IMR-90 (cell line): ENCODE measurements at regions not wholly inside any gene's neighbourhood (a gene's known extent, or its start where the extent isn't known, plus 50 kb on each side); places are given as distances from the start of the nearest gene placed in this dataset.

Source experiments
- ATAC-seq: fragments of 200-7000 bp; cut with Tn5 transposase; 2 replicates; pipeline ENCODE4 v1.9.1; 2020; ENCODE audit warnings: low read depth, mild to moderate bottlenecking, moderate library complexity
- BruUV-seq: library from RNA; stranded (reverse); fragments of 400-500 nt; replicated peaks from 2 replicates; lab custom pipeline; 2021; lab: Mats Ljungman, UMichigan
- CTCF ChIA-PET: fragments of 300-600 bp; formaldehyde crosslinking; extraction: SDS; loops from one replicate; lab custom pipeline; 2021; ENCODE audit warnings: antibody characterized with exemption; lab: Yijun Ruan, JAX
- POLR2A ChIA-PET: fragments of 300-600 bp; sonication (Branson Sonifier 250); formaldehyde crosslinking; loops from one replicate; lab custom pipeline; 2022; ENCODE audit warnings: antibody characterized with exemption; ENCODE audit not compliant: unreplicated experiment; lab: Charles Lee
- DNase-seq: peaks from one replicate; pipeline ENCODE4 v3.0.0; 2013
- H2AFZ ChIP-seq: replicated peaks from 2 replicates; pipeline ENCODE3; 2013; ENCODE audit warnings: low read length, mild to moderate bottlenecking; ENCODE audit not compliant: poor library complexity
- H2AK5ac ChIP-seq: 2 replicates; pipeline ENCODE4 v1.6.1; 2013; ENCODE audit warnings: low read depth, low read length, inconsistent platforms
- H2AK9ac ChIP-seq: replicated peaks from 2 replicates; pipeline ENCODE3; 2013; ENCODE audit warnings: mild to moderate bottlenecking, low read depth, low read length, moderate library complexity; ENCODE audit not compliant: poor library complexity
- H2BK120ac ChIP-seq: 2 replicates; pipeline ENCODE4 v1.6.1; 2013; ENCODE audit warnings: low read depth, low read length, inconsistent platforms
- H2BK15ac ChIP-seq: 3 replicates; pipeline ENCODE4 v1.6.1; 2013; ENCODE audit warnings: low read depth, low read length, inconsistent platforms
- H2BK20ac ChIP-seq: 2 replicates; pipeline ENCODE4 v1.6.1; 2013; ENCODE audit warnings: low read depth, mild to moderate bottlenecking, inconsistent platforms, low read length, moderate library complexity
- H2BK5ac ChIP-seq: 2 replicates; pipeline ENCODE4 v1.6.1; 2013; ENCODE audit warnings: mild to moderate bottlenecking, low read depth, low read length, inconsistent platforms; ENCODE audit not compliant: poor library complexity, severe bottlenecking
- H3K14ac ChIP-seq: replicated peaks from 2 replicates; pipeline ENCODE4 v1.6.1; 2013; ENCODE audit warnings: low read depth, low read length, inconsistent platforms
- H3K18ac ChIP-seq: 2 replicates; pipeline ENCODE4 v1.6.1; 2013; ENCODE audit warnings: low read depth, low read length, control low read depth
- H3K23ac ChIP-seq: 2 replicates; pipeline ENCODE4 v1.6.1; 2013; ENCODE audit warnings: low read depth, low read length, inconsistent platforms
- H3K27ac ChIP-seq: 2 replicates; pipeline ENCODE4 v1.5.1; 2013; ENCODE audit warnings: mild to moderate bottlenecking, control low read depth, low read length; ENCODE audit not compliant: insufficient read depth
- H3K27me3 ChIP-seq: 2 replicates; pipeline ENCODE4 v1.6.1; 2013; ENCODE audit warnings: low read length; ENCODE audit not compliant: control insufficient read depth, insufficient read depth
- H3K36me3 ChIP-seq: 2 replicates; pipeline ENCODE4 v1.6.1; 2013; ENCODE audit warnings: low read length, mixed read lengths; ENCODE audit not compliant: control insufficient read depth, insufficient read depth
- H3K4ac ChIP-seq: 2 replicates; pipeline ENCODE4 v1.6.1; 2013; ENCODE audit warnings: low read depth, low read length, inconsistent platforms
- H3K4me1 ChIP-seq: 2 replicates; pipeline ENCODE4 v1.6.1; 2013; ENCODE audit warnings: low read length, mixed read lengths; ENCODE audit not compliant: control insufficient read depth, insufficient read depth
- H3K4me2 ChIP-seq: 2 replicates; pipeline ENCODE4 v1.6.1; 2013; ENCODE audit warnings: low read depth, mild to moderate bottlenecking, control low read depth, low read length, moderate library complexity
- H3K4me3 ChIP-seq: 2 replicates; pipeline ENCODE4 v1.5.1; 2013; ENCODE audit warnings: low read depth, mild to moderate bottlenecking, control low read depth, low read length, moderate library complexity; ENCODE audit not compliant: insufficient read depth
- H3K56ac ChIP-seq: 2 replicates; pipeline ENCODE4 v1.6.1; 2013; ENCODE audit warnings: low read length, inconsistent platforms; ENCODE audit not compliant: insufficient read depth; ENCODE audit errors: extremely low read depth
- H3K79me1 ChIP-seq, 2 experiments: 2 replicates each; pipeline ENCODE4 v1.6.1; 2013; ENCODE audit warnings: low read length in 2 of 2, inconsistent platforms in 1 of 2, low read depth in 1 of 2
- H3K9ac ChIP-seq: 2 replicates; pipeline ENCODE4 v1.6.1; 2013; ENCODE audit warnings: low read depth, low read length, control low read depth
- H3K9me1 ChIP-seq: 2 replicates; pipeline ENCODE4 v1.6.1; 2013; ENCODE audit warnings: low read length, inconsistent platforms; ENCODE audit not compliant: insufficient read depth
- H3K9me3 ChIP-seq: 2 replicates; pipeline ENCODE4 v1.6.1; 2013; ENCODE audit warnings: low read length; ENCODE audit not compliant: control insufficient read depth, insufficient read depth
- H4K20me1 ChIP-seq: 2 replicates; pipeline ENCODE4 v1.6.1; 2013; ENCODE audit warnings: low read length, inconsistent platforms; ENCODE audit not compliant: insufficient read depth
- H4K5ac ChIP-seq: 2 replicates; pipeline ENCODE4 v1.6.1; 2013; ENCODE audit warnings: mild to moderate bottlenecking, low read depth, low read length, control low read depth
- H4K8ac ChIP-seq, 2 experiments: 2 replicates each; pipeline ENCODE4 v1.6.1; 2013; ENCODE audit warnings: low read depth in 2 of 2, low read length in 2 of 2, control low read depth in 1 of 2, inconsistent platforms in 1 of 2
- H4K91ac ChIP-seq: 2 replicates; pipeline ENCODE4 v1.6.1; 2013; ENCODE audit warnings: low read depth, low read length, inconsistent platforms; ENCODE audit not compliant: insufficient read depth
- BHLHE40 ChIP-seq: fragments of 150-350 bp; IDR thresholded peaks from 2 replicates; pipeline ENCODE4 v1.6.1; 2016; ENCODE audit warnings: mild to moderate bottlenecking, low read depth, low read length
- CEBPB ChIP-seq: IDR thresholded peaks from 2 replicates; pipeline ENCODE4 v1.6.1; 2012; ENCODE audit warnings: low read depth, low read length, improper control_type of control experiment
- CHD1 ChIP-seq: IDR thresholded peaks from 2 replicates; pipeline ENCODE4 v1.6.1; 2012; ENCODE audit warnings: low read depth, low read length, improper control_type of control experiment
- FOS ChIP-seq: fragments of 150-350 bp; IDR thresholded peaks from 2 replicates; pipeline ENCODE4 v1.6.1; 2016; ENCODE audit warnings: low read depth, low read length
- MAFK ChIP-seq: IDR thresholded peaks from 2 replicates; pipeline ENCODE4 v1.6.1; 2012; ENCODE audit warnings: low read depth, low read length, improper control_type of control experiment
- MAZ ChIP-seq: IDR thresholded peaks from 2 replicates; pipeline ENCODE4 v1.6.1; 2012; ENCODE audit warnings: low read depth, mild to moderate bottlenecking, low read length, improper control_type of control experiment, moderate library complexity, borderline replicate concordance
- MXI1 ChIP-seq: IDR thresholded peaks from 2 replicates; pipeline ENCODE4 v1.6.1; 2012; ENCODE audit warnings: low read depth, mild to moderate bottlenecking, low read length, moderate library complexity, borderline replicate concordance
- NFE2L2 ChIP-seq: fragments of 150-350 bp; IDR thresholded peaks from 2 replicates; pipeline ENCODE4 v1.6.1; 2016; ENCODE audit warnings: low read depth, mild to moderate bottlenecking, low read length
- RAD21 ChIP-seq: IDR thresholded peaks from 2 replicates; pipeline ENCODE4 v1.6.1; 2012; ENCODE audit warnings: low read length, improper control_type of control experiment
- RCOR1 ChIP-seq: IDR thresholded peaks from 2 replicates; pipeline ENCODE4 v1.6.1; 2012; ENCODE audit warnings: mild to moderate bottlenecking, low read length, improper control_type of control experiment; ENCODE audit not compliant: insufficient replicate concordance
- SMC3 ChIP-seq: fragments of 150-350 bp; IDR thresholded peaks from 2 replicates; pipeline ENCODE4 v1.6.1; 2016; ENCODE audit warnings: low read depth, mild to moderate bottlenecking, antibody characterized with exemption, low read length, moderate library complexity
- WGBS, 2 experiments: methylation state at CpG; one replicate each; pipeline versions ENCODE4 v1.1.5 to v1.1.7; 2013; ENCODE audit warnings: missing lambda C conversion rate in 2 of 2; ENCODE audit not compliant: insufficient read length in 1 of 2; ENCODE audit errors: extremely low coverage in 2 of 2; 5-methylcytosine and 5-hydroxymethylcytosine counted together
- dilution Hi-C: fragments of 300-500 bp; cut with HindIII; formaldehyde crosslinking; loops from one replicate; pipeline ENCODE4 v1.14.3; 2018; ENCODE audit warnings: low sequenced_read_pairs; ENCODE audit not compliant: unreplicated experiment
- in situ Hi-C: fragments of 300-500 bp; cut with MboI; formaldehyde crosslinking; loops from 3 replicates; pipeline ENCODE4 v1.14.3; 2019; ENCODE audit warnings: low sequenced_read_pairs, inconsistent platforms, mixed read lengths
- intact Hi-C: fragments of 100-400 bp; cut with micrococcal nuclease; formaldehyde crosslinking; loops from 2 replicates; pipeline ENCODE4 v1.10.0; 2022
- TF ChIP-seq, protein P1 (sequence below): conservative IDR thresholded peaks from 2 replicates; pipeline ENCODE4 v1.5.1; 2012; ENCODE audit warnings: mild to moderate bottlenecking, low read depth, low read length, improper control_type of control experiment
- TF ChIP-seq, protein P2 (sequence below): fragments of 150-350 bp; IDR thresholded peaks from 2 replicates; pipeline ENCODE4 v1.6.1; 2016; ENCODE audit warnings: low read depth, mild to moderate bottlenecking, low read length, moderate library complexity, borderline replicate concordance
- TF ChIP-seq, protein P3 (sequence below): fragments of 150-350 bp; IDR thresholded peaks from 2 replicates; pipeline ENCODE4 v1.6.1; 2017; ENCODE audit warnings: mild to moderate bottlenecking, antibody characterized with exemption, low read length, low read depth

DNA sequence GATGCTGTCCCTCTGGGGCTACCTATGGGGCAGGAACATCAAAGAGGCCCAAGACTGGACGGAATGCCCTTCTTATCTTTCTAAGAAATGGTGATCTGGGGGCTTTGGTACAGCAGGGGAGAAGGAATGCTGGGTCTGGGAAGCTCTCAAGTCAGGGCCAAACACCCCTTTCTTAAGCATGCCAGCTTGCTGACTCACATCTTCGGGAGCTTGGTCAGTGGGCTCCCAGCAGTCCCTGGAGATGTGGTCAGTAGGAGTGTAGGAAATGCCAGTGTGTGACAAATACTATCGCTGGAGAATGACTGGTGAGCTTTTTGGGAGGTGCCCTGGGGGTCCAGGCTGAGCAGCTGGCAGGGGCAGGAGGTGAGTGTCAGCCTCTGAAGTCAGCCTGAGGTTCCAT lies 105.0 kb upstream of the CDC42EP3 start:
- Histone ChIP-seq H2AK9ac (peak overlapping the region; percentile 89), H4K8ac (peak overlapping the region; percentile 67 to 93), H2BK15ac (peak overlapping the region; percentile 80; the same call in 2 of the 3 replicates), H3K56ac (peak overlapping the region; percentile 97), H3K23ac (peak overlapping the region; percentile 98), H3K27ac (peak overlapping the region; percentile 69), H3K4me2 (peak overlapping the region; percentile 36), H4K20me1 (no peaks in the 10 kb centered on the region), H4K5ac (peak overlapping the region; percentile 87), H3K9ac (peak overlapping the region; percentile 52; the same call in 1 of the 2 replicates), H2BK120ac (peak overlapping the region; percentile 100), H3K79me1 (peaks cover 14 to 66% of the 10 kb centered on the region in 2 experiments; a peak in 3 of 4 replicates), H3K9me1 (peaks cover 52% of the 10 kb centered on the region), H2AK5ac (peak overlapping the region; percentile 77), H3K18ac (peak overlapping the region; percentile 93), H3K9me3 (no peaks in the 10 kb centered on the region), H3K27me3 (no peaks in the 10 kb centered on the region), H3K4me3 (no peak overlapping the region), H4K91ac (peak overlapping the region; percentile 99), H3K36me3 (no peaks in the 10 kb centered on the region), H3K4me1 (peaks cover 61% of the 10 kb centered on the region), H3K4ac (peak overlapping the region; percentile 99), H3K14ac (peak overlapping the region; percentile 56), H2AFZ (peak overlapping the region; percentile 39), H2BK5ac (peak overlapping the region; percentile 98), H2BK20ac (peak overlapping the region; percentile 99)
- in situ Hi-C loops, result no loop called here
- DNase-seq (peak; percentile 93), ATAC-seq (peak; percentile 40)
- dilution Hi-C loops, result no loop called here
- intact Hi-C loops, result no loop called here
- POLR2A ChIA-PET, result interaction anchor here (0.6 to 1.5 kb wide), 6 partner anchors 9 to 174 kb away, joined by 3 to 6 read pairs (median 4); no protein-coding TSS in a partner anchor
- TF ChIP-seq SMC3 (no peak), RCOR1 (peak; percentile 73), RAD21 (0 out of 2 replicates have a peak, but pooled peaks have one; percentile 3), MAZ (peak; percentile 56; the same call in 1 of the 2 replicates), CEBPB (no peak), NFE2L2 (peak; percentile 37; the same call in 1 of the 2 replicates), MXI1 (no peak), FOS (peak; percentile 76), CHD1 (no peak), MAFK (no peak; the same call in 1 of the 2 replicates), BHLHE40 (0 out of 2 replicates have a peak, but pooled peaks have one; percentile 29)
- TF ChIP-seq, protein P1, sequence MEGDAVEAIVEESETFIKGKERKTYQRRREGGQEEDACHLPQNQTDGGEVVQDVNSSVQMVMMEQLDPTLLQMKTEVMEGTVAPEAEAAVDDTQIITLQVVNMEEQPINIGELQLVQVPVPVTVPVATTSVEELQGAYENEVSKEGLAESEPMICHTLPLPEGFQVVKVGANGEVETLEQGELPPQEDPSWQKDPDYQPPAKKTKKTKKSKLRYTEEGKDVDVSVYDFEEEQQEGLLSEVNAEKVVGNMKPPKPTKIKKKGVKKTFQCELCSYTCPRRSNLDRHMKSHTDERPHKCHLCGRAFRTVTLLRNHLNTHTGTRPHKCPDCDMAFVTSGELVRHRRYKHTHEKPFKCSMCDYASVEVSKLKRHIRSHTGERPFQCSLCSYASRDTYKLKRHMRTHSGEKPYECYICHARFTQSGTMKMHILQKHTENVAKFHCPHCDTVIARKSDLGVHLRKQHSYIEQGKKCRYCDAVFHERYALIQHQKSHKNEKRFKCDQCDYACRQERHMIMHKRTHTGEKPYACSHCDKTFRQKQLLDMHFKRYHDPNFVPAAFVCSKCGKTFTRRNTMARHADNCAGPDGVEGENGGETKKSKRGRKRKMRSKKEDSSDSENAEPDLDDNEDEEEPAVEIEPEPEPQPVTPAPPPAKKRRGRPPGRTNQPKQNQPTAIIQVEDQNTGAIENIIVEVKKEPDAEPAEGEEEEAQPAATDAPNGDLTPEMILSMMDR, result no peak
- TF ChIP-seq, protein P2, sequence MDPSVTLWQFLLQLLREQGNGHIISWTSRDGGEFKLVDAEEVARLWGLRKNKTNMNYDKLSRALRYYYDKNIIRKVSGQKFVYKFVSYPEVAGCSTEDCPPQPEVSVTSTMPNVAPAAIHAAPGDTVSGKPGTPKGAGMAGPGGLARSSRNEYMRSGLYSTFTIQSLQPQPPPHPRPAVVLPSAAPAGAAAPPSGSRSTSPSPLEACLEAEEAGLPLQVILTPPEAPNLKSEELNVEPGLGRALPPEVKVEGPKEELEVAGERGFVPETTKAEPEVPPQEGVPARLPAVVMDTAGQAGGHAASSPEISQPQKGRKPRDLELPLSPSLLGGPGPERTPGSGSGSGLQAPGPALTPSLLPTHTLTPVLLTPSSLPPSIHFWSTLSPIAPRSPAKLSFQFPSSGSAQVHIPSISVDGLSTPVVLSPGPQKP, result no peak
- TF ChIP-seq, protein P3, sequence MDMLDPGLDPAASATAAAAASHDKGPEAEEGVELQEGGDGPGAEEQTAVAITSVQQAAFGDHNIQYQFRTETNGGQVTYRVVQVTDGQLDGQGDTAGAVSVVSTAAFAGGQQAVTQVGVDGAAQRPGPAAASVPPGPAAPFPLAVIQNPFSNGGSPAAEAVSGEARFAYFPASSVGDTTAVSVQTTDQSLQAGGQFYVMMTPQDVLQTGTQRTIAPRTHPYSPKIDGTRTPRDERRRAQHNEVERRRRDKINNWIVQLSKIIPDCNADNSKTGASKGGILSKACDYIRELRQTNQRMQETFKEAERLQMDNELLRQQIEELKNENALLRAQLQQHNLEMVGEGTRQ, result no peak
- no TSS peak for BruUV-seq
- CTCF ChIA-PET, result interaction anchor here (0.7 to 1.1 kb wide), 4 partner anchors 19 to 107 kb away, joined by 3 to 4 read pairs (median 4); no protein-coding TSS in a partner anchor
- no CpG with 5 or more reads among the region's 3 CpGs for WGBS, 2 experiments
